ENCODE measurements at regions not wholly inside any gene's neighbourhood (a gene's known extent, or its start where the extent isn't known, plus 50 kb on each side); places are given as distances from the start of the nearest gene placed in this dataset.

DNA sequence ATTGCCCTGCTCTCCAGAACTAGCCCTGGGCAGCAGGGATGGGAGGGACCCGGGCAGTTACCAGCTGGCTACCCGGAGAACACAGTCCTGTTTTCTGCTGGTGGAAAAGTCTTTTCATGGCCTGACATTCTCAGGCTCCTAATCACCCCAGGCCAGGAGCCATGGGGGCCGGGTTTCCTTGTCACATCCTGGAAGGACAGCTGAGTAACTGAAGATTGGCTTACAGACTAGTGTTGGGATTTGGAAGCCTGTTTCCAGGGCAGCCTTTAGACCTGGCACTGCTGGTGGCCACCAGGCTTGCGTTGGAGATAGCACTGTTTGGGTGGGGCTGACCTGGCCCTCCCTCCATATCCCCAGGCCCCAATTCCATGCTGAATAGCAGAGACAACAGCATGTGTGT is 349.0 kb downstream of the CTTN start:
- ATAC-seq (no peak), DNase-seq (ENCODE audit: low spot score) (no peak)

GRCh38 chr11:70747921-70748320 is 349.6 kb downstream of the CTTN start:
- no peak for ATAC-seq

GRCh38 chr11:70751142-70751734 is 352.9 kb downstream of the CTTN start:
- ATAC-seq (no peak), DNase-seq (ENCODE audit: low spot score) (no peak)

More at GRCh38 chr11:70747921-70748320, 349.6 kb downstream of the CTTN start:
- no peak for DNase-seq (ENCODE audit: low spot score)

DNA sequence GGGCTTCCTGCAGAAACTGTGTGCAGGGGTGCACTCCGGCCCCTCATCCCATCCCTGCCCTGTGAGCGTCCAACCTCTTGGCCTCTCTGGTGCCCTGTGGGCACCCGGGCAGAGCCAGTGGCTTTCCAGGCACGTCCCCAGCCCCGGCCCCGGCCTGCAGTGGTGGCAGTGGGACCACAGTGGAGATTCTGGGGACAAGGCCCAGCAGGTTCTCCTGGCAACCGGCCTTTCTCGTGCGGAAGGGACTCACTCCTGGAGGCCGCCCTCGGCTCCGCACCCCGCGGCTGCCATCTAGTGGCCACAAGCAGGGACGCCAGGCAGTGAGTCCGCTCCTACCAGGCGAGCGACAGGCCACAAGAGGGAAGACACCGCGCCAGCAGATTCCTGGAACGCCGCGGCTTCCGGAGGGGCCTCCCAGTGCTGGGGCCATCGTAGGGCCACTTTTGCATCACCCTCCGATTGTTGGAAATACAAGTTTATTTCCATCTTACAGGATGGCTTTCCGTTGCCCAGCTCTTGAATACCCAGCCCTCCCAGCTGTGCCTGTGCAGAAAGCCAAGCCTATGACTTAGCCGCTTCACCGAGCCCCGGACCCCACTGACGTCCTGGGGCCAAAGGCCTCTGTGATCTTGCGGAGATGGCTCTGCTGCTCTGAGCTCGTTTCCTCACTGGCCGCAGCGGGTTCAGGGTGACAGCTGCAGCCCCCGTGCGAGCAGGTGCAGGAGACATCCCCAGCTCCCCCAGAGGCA is 357.3 kb downstream of the CTTN start:
- DNase-seq (ENCODE audit: low spot score) (peak; percentile 68), ATAC-seq (peak; percentile 96)

DNA sequence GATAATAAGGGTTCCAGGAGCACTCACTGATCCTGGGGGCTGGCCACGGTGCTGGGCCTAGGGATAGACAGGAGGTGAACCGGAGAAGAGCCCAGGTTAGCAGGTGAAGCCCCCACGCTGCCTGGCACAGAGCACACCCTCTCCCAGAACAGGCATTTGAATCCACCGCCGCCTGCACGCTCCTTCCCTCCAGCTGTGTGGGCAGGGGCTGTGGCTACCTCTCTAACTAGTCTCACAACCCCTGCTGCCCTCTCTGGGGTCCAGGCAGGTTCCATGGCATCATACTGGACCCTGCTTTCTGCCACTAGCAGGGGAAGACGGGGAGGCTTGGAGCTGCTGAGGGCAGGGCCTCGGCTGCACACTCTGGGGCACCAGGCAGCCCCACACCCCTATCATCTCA is 358.0 kb downstream of the CTTN start:
- ATAC-seq: no peak
- no peak for DNase-seq (ENCODE audit: low spot score)

DNA sequence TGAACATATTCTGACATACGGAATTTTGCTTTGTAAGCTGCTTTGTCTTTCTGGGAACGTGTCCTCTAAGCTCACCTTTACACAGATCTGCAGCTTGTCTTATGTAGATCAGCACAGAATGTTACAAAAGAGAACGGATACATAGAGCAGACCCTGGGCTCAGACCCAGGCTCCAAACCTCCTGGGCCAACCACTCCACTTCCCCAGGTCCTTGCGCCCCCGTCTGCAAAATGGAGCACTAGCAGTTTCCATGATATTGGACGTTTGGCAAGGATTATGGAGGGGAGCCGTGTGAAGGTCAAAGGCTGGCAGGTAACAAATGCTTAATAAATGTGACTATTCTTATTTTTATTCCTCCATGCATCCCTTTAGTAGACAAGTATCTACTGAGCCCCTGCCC is 358.4 kb downstream of the CTTN start:
- ATAC-seq (no peak), DNase-seq (ENCODE audit: low spot score) (no peak)

- DNase-seq (ENCODE audit: low spot score) (no peak), ATAC-seq (no peak)
Measured at GRCh38 chr11:70757241-70757640, 358.9 kb downstream of the CTTN start.

- no peak for ATAC-seq
- DNase-seq (ENCODE audit: low spot score): no peak
Measured at GRCh38 chr11:70758206-70758605, 359.9 kb downstream of the CTTN start.

- DNase-seq (ENCODE audit: low spot score) (no peak), ATAC-seq (no peak)
Measured at GRCh38 chr11:70759846-70760245, 361.5 kb downstream of the CTTN start.

DNA sequence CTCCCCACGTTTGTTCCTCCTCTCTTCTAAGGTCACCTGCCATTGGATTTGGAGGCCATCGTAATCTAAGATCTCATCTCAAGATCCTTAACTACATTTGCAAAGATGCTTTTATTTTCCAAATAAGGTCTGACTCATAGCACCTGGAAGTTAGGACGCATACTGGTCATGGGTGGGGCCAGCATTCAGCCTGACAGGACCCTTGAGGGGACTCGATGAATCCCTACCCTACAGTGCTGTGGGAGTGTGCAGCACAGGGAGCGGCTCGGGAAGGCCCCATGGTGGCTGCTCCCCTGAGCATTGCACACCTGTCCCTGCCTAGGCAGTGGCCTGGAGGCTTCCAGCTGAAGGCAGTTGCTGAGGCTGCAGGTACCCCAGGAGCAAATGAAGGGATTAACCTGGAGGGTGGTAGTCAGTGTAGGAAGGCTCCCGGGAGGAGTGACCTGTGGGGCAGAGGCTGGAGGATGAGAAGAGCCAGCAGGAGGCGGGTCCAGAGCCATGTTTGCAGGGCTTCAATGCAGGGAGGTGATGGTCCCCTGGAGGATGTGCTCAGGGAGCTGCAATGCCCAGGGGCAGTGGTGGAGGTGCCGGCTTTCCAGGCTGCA is 362.2 kb downstream of the CTTN start:
- ATAC-seq (no peak), DNase-seq (ENCODE audit: low spot score) (no peak)

DNA sequence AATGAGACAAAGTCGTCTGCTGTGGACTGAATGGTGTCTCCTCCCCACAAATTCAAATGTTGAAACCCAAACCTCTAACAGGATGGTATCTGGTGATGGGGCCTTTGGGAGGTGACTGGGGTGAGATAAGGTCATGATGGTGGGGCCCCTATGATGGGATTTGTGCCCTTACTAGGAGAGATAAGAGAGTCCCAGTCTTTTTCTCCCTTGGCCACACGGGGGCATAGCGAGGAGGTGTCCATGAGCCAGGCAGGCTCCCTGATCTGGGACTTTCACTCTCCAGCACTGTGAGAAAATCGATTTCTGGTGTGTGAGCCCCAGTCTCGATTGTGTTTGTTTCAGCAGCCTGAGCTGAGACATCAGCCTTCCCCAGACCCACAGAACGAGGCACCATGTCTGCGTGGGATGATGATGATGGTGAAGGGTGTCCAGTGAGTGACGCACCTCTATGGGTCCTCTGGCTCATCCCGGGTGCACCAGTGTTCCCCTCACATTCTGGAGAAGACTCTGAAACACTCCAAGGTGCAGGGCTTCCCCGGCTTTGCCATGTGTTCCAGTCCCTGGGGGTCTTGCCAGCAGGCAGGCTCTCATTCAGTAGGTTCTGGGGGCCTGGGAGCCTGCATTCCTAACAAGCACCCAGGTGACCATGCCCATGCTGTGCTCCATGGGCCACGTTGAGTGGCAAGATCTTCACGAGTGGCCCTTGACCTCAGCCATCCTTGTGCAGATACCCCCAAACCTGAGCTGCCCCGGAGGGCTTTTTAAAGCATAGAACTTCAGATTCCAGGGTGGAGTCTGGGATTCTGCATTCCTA is 363.0 kb downstream of the CTTN start:
- ATAC-seq: no peak
- DNase-seq (ENCODE audit: low spot score): no peak

DNA sequence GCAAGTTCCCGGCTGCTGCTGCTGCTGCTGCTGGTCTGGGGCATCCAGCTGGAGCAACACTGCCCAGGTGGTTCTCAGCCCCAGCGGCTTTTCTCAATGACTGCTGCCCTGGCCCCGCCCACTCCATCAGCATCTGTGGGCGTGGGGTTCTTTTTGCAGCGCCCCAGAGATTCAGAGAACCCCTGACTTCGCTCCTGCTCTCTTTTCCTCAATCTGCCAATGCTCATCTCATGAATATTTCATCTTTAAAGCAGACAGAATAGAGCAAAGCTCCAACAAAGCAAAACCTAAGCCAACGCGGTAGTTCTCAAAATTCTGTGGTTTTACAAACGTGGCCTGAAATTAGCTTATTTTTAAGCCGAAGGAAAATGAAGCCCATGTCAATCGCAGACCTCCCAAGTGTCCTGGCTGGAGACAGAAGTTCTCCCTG is 363.6 kb downstream of the CTTN start:
- DNase-seq (ENCODE audit: low spot score): no peak
- ATAC-seq: no peak

GRCh38 chr11:70762810-70763209 is 364.5 kb downstream of the CTTN start:
- ATAC-seq (no peak), DNase-seq (ENCODE audit: low spot score) (no peak)

DNA sequence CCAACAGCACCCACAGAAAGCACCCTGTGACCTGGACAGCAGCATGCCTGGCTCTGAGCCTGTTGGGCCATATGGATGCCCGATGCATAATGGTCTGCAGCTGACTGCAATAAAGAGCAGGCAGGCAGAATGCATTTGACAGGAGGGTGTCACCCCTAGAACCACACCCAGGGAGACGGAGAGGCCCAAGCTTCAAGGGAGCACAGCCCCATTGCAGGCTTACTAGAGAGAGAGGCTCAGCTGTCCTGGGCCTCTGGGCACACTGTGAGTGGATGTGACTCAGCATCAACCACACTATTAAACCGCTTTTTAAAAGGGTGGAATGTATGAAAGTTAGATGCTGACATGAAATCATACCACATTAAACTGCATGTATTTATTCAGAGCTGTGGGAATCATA is 365.3 kb downstream of the CTTN start:
- no peak for DNase-seq (ENCODE audit: low spot score)
- ATAC-seq: no peak

DNA sequence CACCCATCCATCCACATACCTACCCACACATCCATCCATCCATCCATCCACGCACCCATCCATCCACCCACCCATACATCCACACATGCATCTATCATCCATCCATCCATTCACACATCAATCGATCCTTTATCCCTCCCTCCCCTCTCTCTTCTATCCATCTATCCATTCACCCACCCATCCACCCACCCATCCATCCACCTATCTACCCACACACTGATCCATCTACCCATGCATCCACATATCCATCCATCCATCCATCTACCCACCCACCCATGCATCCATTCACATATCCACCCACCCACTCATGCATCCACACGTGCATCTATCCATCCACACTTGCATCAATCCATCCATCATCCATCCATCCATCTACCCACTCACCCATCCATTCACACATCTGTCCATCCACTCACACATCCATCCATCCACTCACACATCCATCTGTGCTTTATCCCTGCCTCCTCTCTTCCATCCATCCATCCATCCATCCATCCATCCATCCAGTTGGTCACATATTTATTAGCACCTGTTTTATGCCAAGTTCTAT is 366.1 kb downstream of the CTTN start:
- DNase-seq (ENCODE audit: low spot score): no peak

DNA sequence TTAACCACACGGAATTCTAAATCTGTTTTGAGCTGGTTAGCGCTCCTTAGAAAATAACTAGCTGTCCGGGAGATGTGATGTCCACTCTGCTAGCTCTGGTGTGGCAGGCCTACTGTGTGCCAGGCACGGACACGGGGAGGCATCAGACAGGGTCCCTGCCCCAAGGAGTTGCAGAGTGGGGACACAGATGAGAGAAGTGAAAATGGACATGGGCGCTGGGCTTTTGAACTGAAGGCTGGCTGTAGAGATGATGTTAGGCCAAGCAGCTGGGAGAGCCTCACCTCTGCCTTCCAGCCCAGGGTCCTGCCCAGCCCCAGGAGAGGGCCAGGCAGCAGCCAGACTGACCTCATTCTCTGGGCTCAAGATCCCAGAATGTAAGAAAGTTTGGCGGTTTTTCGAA is 368.6 kb downstream of the CTTN start:
- no peak for ATAC-seq
- no peak for DNase-seq (ENCODE audit: low spot score)

More for the DNA sequence above, 366.1 kb downstream of the CTTN start:
- no peak for ATAC-seq

DNA sequence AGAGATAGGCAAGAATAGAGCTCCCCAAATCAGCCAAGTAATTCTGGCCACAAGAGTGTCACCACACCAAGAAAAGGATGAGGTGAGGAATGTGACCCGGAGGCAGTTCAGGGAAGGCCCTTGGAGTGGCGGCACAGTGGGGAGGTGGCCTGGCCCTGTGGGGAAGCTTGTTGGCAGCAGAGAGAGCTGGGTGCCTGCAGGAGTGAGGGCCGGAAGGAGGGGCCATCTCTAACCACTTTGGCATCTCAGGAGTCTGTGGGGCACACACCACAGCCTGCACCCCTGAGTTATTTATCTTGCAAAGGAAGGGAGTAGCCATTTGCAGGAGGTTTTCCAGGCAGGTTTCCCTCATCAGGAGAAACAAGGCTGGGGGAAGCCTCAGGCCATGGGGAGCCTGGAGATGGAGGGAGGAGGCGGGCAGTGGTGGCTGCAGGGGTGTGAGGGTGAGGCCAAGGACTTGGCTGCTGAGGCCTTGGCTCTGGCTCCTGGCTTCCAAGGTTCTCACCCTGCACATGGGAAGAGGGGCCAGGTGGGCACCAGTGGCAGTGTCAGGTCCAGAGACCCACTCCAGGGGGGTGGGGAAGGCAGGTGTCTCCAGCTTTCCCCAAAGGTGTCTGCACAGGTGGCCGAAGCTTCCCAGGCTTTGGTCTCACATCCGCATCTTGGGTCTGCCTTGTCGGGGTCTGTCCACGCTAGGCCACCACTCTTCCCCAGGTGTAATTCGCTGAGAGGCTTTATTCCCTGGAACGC is 370.2 kb downstream of the CTTN start:
- DNase-seq (ENCODE audit: low spot score) (no peak), ATAC-seq (no peak)

DNA sequence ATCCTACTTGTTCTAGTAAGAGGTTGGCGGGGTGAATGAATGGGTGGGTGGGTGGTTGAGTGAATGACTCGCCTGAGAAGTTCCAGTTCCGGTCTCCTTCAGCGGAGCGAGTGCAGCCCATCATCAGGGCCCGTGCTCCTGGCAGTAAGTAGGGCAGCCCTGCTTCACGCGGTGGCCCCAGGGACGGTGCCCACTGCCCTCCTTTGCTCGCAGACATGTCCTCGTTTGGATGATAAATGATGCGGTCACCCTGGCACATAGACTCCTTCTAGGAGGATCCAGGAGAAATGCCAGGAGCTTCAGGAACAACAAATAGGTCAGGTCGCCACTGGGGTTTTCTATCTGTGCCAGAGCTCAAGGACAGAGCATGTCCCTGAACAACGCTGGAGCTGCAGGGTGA is 370.8 kb downstream of the CTTN start:
- ATAC-seq (no peak), DNase-seq (ENCODE audit: low spot score) (no peak)

- ATAC-seq: no peak
- DNase-seq (ENCODE audit: low spot score): no peak
Measured at GRCh38 chr11:70769521-70769920, 371.2 kb downstream of the CTTN start.

DNA sequence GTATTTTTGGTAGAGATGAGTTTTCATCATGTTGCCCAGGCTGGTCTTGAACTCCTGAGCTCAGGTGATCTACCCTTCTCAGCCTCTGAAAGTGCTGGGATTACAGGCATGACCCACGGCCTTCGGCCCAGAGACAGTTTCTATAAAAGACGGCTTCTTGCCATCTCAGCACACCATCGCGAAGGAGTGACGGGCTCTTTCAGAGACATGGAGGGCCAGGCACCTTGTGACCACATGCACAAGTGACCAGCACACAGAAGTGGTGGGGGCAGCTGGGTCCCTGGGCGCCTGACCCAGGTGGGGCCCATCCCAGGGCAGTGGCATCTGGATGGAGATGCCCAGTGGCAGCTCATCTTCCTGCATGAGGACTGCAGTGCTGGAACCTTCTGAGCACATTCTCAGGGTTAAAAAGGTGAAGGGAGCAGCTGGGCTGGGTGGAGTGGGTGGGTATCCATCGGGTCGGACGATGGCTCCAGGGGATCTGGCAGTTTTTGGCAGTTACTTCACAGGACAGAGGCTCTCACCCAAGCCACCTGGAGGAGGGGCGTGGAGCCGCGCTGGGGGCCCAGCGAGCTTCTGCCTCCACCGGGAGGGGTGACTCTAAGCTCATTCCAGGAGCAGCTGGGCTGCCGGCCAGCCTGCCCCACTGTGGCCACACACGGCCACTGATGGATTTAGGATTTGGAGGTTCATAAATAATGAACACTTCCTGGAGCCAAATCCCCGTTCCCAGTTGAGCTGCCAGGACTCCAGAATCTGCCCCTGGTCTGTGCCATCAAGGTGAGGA is 373.0 kb downstream of the CTTN start:
- DNase-seq (ENCODE audit: low spot score): no peak
- no peak for ATAC-seq

Measured in left lobe of liver (tissue), 2 donors.